ENCODE measurements at regions not wholly inside any gene's neighbourhood (a gene's known extent, or its start where the extent isn't known, plus 50 kb on each side); places are given as distances from the start of the nearest gene placed in this dataset.

- H3K36me3 ChIP-seq (ENCODE audit: control insufficient read depth, insufficient read depth, low read length) = no peaks in the 10 kb centered on the region
- no peak overlapping the region for H3K27ac ChIP-seq (ENCODE audit: insufficient read depth, low read length, poor library complexity, severe bottlenecking)
- H3K9me3 ChIP-seq (ENCODE audit: control insufficient read depth, low read length) = no peaks in the 10 kb centered on the region
- DNase-seq = no peak
- no peak overlapping the region for H3K4me3 ChIP-seq (ENCODE audit: insufficient read depth, low read depth, low read length, poor library complexity, severe bottlenecking)
- H3K4me1 ChIP-seq (ENCODE audit: control insufficient read depth, insufficient read depth, low read length, poor library complexity, severe bottlenecking) = no peaks in the 10 kb centered on the region
- no peaks in the 10 kb centered on the region for H3K27me3 ChIP-seq (replicated peaks; ENCODE audit: control insufficient read depth, insufficient read depth, low read length, poor library complexity, severe bottlenecking)
These were observed 60.0 kb upstream of the MKLN1 start for GRCh38 chr7:131267631-131268030.

GRCh38 chr7:131268906-131269305 is 58.8 kb upstream of the MKLN1 start:
- H3K27ac ChIP-seq (ENCODE audit: insufficient read depth, low read length, poor library complexity, severe bottlenecking) = no peak overlapping the region
- H3K36me3 ChIP-seq (ENCODE audit: control insufficient read depth, insufficient read depth, low read length) = no peaks in the 10 kb centered on the region
- no peak overlapping the region for H3K4me3 ChIP-seq (ENCODE audit: insufficient read depth, low read depth, low read length, poor library complexity, severe bottlenecking)
- no peaks in the 10 kb centered on the region for H3K4me1 ChIP-seq (ENCODE audit: control insufficient read depth, insufficient read depth, low read length, poor library complexity, severe bottlenecking)
- no peaks in the 10 kb centered on the region for H3K9me3 ChIP-seq (ENCODE audit: control insufficient read depth, low read length)
- no peak for DNase-seq
- no peaks in the 10 kb centered on the region for H3K27me3 ChIP-seq (replicated peaks; ENCODE audit: control insufficient read depth, insufficient read depth, low read length, poor library complexity, severe bottlenecking)

GRCh38 chr7:131272086-131272485 is 55.6 kb upstream of the MKLN1 start:
- H3K27ac ChIP-seq (ENCODE audit: insufficient read depth, low read length, poor library complexity, severe bottlenecking) = no peak overlapping the region
- H3K4me1 ChIP-seq (ENCODE audit: control insufficient read depth, insufficient read depth, low read length, poor library complexity, severe bottlenecking) = no peaks in the 10 kb centered on the region
- no peak overlapping the region for H3K4me3 ChIP-seq (ENCODE audit: insufficient read depth, low read depth, low read length, poor library complexity, severe bottlenecking)
- no peaks in the 10 kb centered on the region for H3K36me3 ChIP-seq (ENCODE audit: control insufficient read depth, insufficient read depth, low read length)
- H3K27me3 ChIP-seq (replicated peaks; ENCODE audit: control insufficient read depth, insufficient read depth, low read length, poor library complexity, severe bottlenecking) = no peaks in the 10 kb centered on the region
- H3K9me3 ChIP-seq (ENCODE audit: control insufficient read depth, low read length) = no peaks in the 10 kb centered on the region
- no peak for DNase-seq

DNA sequence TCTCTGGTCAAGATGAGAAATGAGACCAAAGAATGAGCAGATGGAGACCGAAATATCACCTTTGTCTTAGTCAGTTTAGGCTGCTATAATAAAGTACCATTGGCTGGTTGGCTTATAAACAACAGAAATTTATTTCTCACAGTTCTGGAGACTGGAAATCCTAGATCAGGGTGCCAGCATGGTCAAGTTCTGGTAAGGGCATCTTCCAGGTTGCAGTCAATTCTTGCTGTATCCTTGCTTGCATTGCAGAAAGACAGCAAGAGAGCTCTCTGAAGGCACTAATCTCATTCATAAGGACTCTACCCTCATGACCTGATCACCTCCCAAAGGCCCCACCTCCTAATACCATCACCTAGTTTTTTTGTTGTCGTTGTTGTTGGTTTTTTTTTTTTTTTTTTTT is 52.7 kb upstream of the MKLN1 start:
- Histone ChIP-seq H3K4me1 (ENCODE audit: control insufficient read depth, insufficient read depth, low read length, poor library complexity, severe bottlenecking) (no peaks in the 10 kb centered on the region), H3K27me3 (replicated peaks; ENCODE audit: control insufficient read depth, insufficient read depth, low read length, poor library complexity, severe bottlenecking) (no peaks in the 10 kb centered on the region), H3K9me3 (ENCODE audit: control insufficient read depth, low read length) (no peaks in the 10 kb centered on the region), H3K36me3 (ENCODE audit: control insufficient read depth, insufficient read depth, low read length) (no peaks in the 10 kb centered on the region), H3K27ac (ENCODE audit: insufficient read depth, low read length, poor library complexity, severe bottlenecking) (no peak overlapping the region), H3K4me3 (ENCODE audit: insufficient read depth, low read depth, low read length, poor library complexity, severe bottlenecking) (no peak overlapping the region)
- no peak for DNase-seq

DNA sequence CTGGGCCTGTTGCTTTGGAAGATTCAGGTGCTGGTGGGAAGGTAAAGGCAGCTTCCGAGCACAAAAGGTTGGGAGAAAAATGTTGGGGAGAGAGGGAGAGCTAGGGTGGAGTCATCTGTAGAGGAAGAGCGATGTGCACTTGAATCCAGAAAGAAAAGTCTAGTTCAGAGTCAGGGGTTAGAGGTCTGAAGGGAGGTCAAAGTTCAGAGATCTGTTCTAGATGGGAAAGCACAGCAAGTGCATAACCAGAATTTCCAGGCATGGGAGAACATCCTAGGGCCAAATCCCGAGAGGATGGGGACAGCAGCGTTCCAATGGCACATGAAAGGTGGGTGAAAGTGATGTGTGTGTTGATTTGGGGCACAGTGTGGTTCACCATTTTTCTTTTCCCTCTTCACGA is 51.5 kb upstream of the MKLN1 start:
- H3K27me3 ChIP-seq (replicated peaks; ENCODE audit: control insufficient read depth, insufficient read depth, low read length, poor library complexity, severe bottlenecking) = no peaks in the 10 kb centered on the region

DNA sequence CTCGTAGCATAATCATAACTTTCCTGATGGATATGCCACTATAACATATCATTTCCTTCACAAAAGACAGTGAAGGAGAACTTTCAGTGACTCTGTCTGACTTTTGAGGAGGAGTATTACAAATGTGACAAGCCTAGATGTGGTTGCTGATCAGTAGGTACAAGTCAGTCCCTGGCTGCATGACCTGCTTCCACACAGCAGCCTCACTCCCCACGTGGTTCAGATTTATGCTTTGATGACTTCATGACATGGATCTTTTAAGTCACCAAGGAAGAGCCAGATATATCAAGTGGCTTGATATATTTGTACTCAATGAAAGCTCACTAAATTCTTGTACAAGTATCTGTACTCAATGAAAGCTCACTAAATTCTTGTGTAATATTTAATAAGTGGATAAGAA is 50.9 kb upstream of the MKLN1 start:
- Histone ChIP-seq H3K27me3 (replicated peaks; ENCODE audit: control insufficient read depth, insufficient read depth, low read length, poor library complexity, severe bottlenecking) (no peaks in the 10 kb centered on the region), H3K4me1 (ENCODE audit: control insufficient read depth, insufficient read depth, low read length, poor library complexity, severe bottlenecking) (no peaks in the 10 kb centered on the region), H3K9me3 (ENCODE audit: control insufficient read depth, low read length) (no peaks in the 10 kb centered on the region), H3K36me3 (ENCODE audit: control insufficient read depth, insufficient read depth, low read length) (no peaks in the 10 kb centered on the region), H3K27ac (ENCODE audit: insufficient read depth, low read length, poor library complexity, severe bottlenecking) (no peak overlapping the region), H3K4me3 (ENCODE audit: insufficient read depth, low read depth, low read length, poor library complexity, severe bottlenecking) (no peak overlapping the region)
- no peak for DNase-seq

More for the DNA sequence above, 51.5 kb upstream of the MKLN1 start:
- Histone ChIP-seq H3K27ac (ENCODE audit: insufficient read depth, low read length, poor library complexity, severe bottlenecking) (no peak overlapping the region), H3K36me3 (ENCODE audit: control insufficient read depth, insufficient read depth, low read length) (no peaks in the 10 kb centered on the region), H3K4me1 (ENCODE audit: control insufficient read depth, insufficient read depth, low read length, poor library complexity, severe bottlenecking) (no peaks in the 10 kb centered on the region), H3K9me3 (ENCODE audit: control insufficient read depth, low read length) (no peaks in the 10 kb centered on the region), H3K4me3 (ENCODE audit: insufficient read depth, low read depth, low read length, poor library complexity, severe bottlenecking) (no peak overlapping the region)
- no peak for DNase-seq
